Thymus (tissue), 11 donors: ENCODE measurements at regions not wholly inside any gene's neighbourhood (a gene's known extent, or its start where the extent isn't known, plus 50 kb on each side); places are given as distances from the start of the nearest gene placed in this dataset.
A peak's percentile ranks its signal among the peaks of the same experiment; 100 is the strongest.

ENCODE experiments used
- DNase-seq, 9 donors: peaks; one replicate each; pipeline ENCODE4 v3.0.0-alpha.2; 2013; ENCODE audit warnings: low spot score in 9 of 9, low read depth in 6 of 9, missing footprints in 1 of 9
- H3K27ac ChIP-seq, 2 donors: one replicate each; pipeline ENCODE4 v1.5.1; 2013; ENCODE audit warnings: control low read depth in 1 of 2, low read depth in 1 of 2, low read length in 1 of 2, mild to moderate bottlenecking in 1 of 2, moderate library complexity in 1 of 2
- H3K27me3 ChIP-seq, 2 donors: one replicate each; pipeline ENCODE4 v1.5.1; 2013; ENCODE audit warnings: low read length in 1 of 2; ENCODE audit not compliant: control insufficient read depth in 2 of 2, insufficient read depth in 1 of 2
- H3K36me3 ChIP-seq, 2 donors: one replicate each; pipeline ENCODE4 v1.5.1; 2013; ENCODE audit warnings: low read length in 1 of 2, mild to moderate bottlenecking in 1 of 2, moderate library complexity in 1 of 2; ENCODE audit not compliant: control insufficient read depth in 2 of 2, insufficient read depth in 2 of 2
- H3K4me1 ChIP-seq, 2 donors: one replicate each; pipeline ENCODE4 v1.5.1; 2013; ENCODE audit warnings: low read length in 2 of 2; ENCODE audit not compliant: control insufficient read depth in 2 of 2, insufficient read depth in 2 of 2
- H3K4me3 ChIP-seq, 2 donors: one replicate each; pipeline ENCODE4 v1.5.1; 2013; ENCODE audit warnings: low read length in 2 of 2, control low read depth in 1 of 2, mild to moderate bottlenecking in 1 of 2
- H3K9me3 ChIP-seq, 2 donors: one replicate each; pipeline ENCODE4 v1.5.1; 2013; ENCODE audit warnings: low read length in 1 of 2, mild to moderate bottlenecking in 1 of 2; ENCODE audit not compliant: control insufficient read depth in 2 of 2, insufficient read depth in 1 of 2
- WGBS: extraction: QIAGEN DNeasy Blood & Tissue Kit; methylation state at CpG from one replicate; pipeline ENCODE4 v1.1.7; 2013; 5-methylcytosine and 5-hydroxymethylcytosine counted together
- donor health status: healthy.

- 89% methylated on average over 5 of the region's 5 CpGs for WGBS
Measured at GRCh38 chr1:4045397-4046010, 145.4 kb upstream of the C1orf174 start.

GRCh38 chr1:4046836-4047461, 146.9 kb upstream of the C1orf174 start:
- peak in 5 of 9 donors; percentile 31 to 73 (median 70) for DNase-seq
- H3K4me3 ChIP-seq, result peak overlapping the region in 1 of 2 donors; percentile 18
- H3K9me3 ChIP-seq, result no peaks in the 10 kb centered on the region
- 26% methylated on average over 5 of the region's 5 CpGs for WGBS
- peak overlapping the region; percentile 68 to 86 for H3K27ac ChIP-seq
- H3K36me3 ChIP-seq, result no peaks in the 10 kb centered on the region
- no peaks in the 10 kb centered on the region for H3K27me3 ChIP-seq
- H3K4me1 ChIP-seq, result peaks cover 4 to 16% of the 10 kb centered on the region in 2 donors

More at GRCh38 chr1:4045397-4046010, 145.4 kb upstream of the C1orf174 start:
- DNase-seq, result no peak
- Histone ChIP-seq H3K36me3 (no peaks in the 10 kb centered on the region), H3K27ac (no peak overlapping the region), H3K4me1 (peaks cover 4 to 16% of the 10 kb centered on the region in 2 donors), H3K4me3 (no peak overlapping the region), H3K27me3 (no peaks in the 10 kb centered on the region), H3K9me3 (no peaks in the 10 kb centered on the region)

GRCh38 chr1:4047666-4048065, 147.6 kb upstream of the C1orf174 start:
- H3K4me1 ChIP-seq, result peaks cover 4 to 16% of the 10 kb centered on the region in 2 donors
- H3K36me3 ChIP-seq, result no peaks in the 10 kb centered on the region
- no peak overlapping the region for H3K4me3 ChIP-seq
- 93% methylated on average over 7 of the region's 7 CpGs for WGBS
- H3K9me3 ChIP-seq, result no peaks in the 10 kb centered on the region
- H3K27ac ChIP-seq, result no peak overlapping the region
- no peak for DNase-seq
- no peaks in the 10 kb centered on the region for H3K27me3 ChIP-seq

GRCh38 chr1:4048076-4048475, 148.0 kb upstream of the C1orf174 start:
- H3K27me3 ChIP-seq, result no peaks in the 10 kb centered on the region
- H3K9me3 ChIP-seq, result no peaks in the 10 kb centered on the region
- H3K27ac ChIP-seq, result peak overlapping the region in 1 of 2 donors; percentile 13
- H3K4me3 ChIP-seq, result no peak overlapping the region
- WGBS, result 86% methylated on average over 14 of the region's 14 CpGs
- H3K4me1 ChIP-seq, result peaks cover 4 to 16% of the 10 kb centered on the region in 2 donors
- peak in 1 of 9 donors; percentile 24 for DNase-seq
- no peaks in the 10 kb centered on the region for H3K36me3 ChIP-seq

- WGBS, result 93% methylated on average over 9 of the region's 9 CpGs
- Histone ChIP-seq H3K4me3 (no peak overlapping the region), H3K27ac (no peak overlapping the region), H3K36me3 (no peaks in the 10 kb centered on the region), H3K27me3 (no peaks in the 10 kb centered on the region), H3K9me3 (no peaks in the 10 kb centered on the region), H3K4me1 (peaks cover 4 to 16% of the 10 kb centered on the region in 2 donors)
- no peak for DNase-seq
Measured at GRCh38 chr1:4048921-4049320, 148.8 kb upstream of the C1orf174 start.

- Histone ChIP-seq H3K9me3 (no peaks in the 10 kb centered on the region), H3K27ac (no peak overlapping the region), H3K4me1 (peaks cover 4 to 16% of the 10 kb centered on the region in 2 donors), H3K4me3 (no peak overlapping the region), H3K36me3 (no peaks in the 10 kb centered on the region), H3K27me3 (no peaks in the 10 kb centered on the region)
- 93% methylated on average over 12 of the region's 12 CpGs for WGBS
- DNase-seq, result no peak
Measured at GRCh38 chr1:4050998-4051397, 150.9 kb upstream of the C1orf174 start.

- Histone ChIP-seq H3K27me3 (no peaks in the 10 kb centered on the region), H3K4me3 (no peak overlapping the region), H3K4me1 (peaks cover 4 to 7% of the 10 kb centered on the region in 2 donors), H3K9me3 (no peaks in the 10 kb centered on the region), H3K27ac (no peak overlapping the region), H3K36me3 (no peaks in the 10 kb centered on the region)
- no peak for DNase-seq
- 90% methylated on average over 6 of the region's 6 CpGs for WGBS
Measured at GRCh38 chr1:4052657-4053056, 152.6 kb upstream of the C1orf174 start.

GRCh38 chr1:4053160-4053748, 153.2 kb upstream of the C1orf174 start:
- Histone ChIP-seq H3K36me3 (no peaks in the 10 kb centered on the region), H3K4me3 (no peak overlapping the region), H3K4me1 (peaks cover 0 to 2% of the 10 kb centered on the region in 2 donors), H3K27ac (no peak overlapping the region), H3K27me3 (no peaks in the 10 kb centered on the region), H3K9me3 (no peaks in the 10 kb centered on the region)
- 90% methylated on average over 8 of the region's 8 CpGs for WGBS
- no peak for DNase-seq

GRCh38 chr1:4053774-4054173, 153.7 kb upstream of the C1orf174 start:
- Histone ChIP-seq H3K36me3 (no peaks in the 10 kb centered on the region), H3K9me3 (no peaks in the 10 kb centered on the region), H3K27me3 (no peaks in the 10 kb centered on the region), H3K27ac (no peak overlapping the region), H3K4me1 (peaks cover 0 to 2% of the 10 kb centered on the region in 2 donors), H3K4me3 (no peak overlapping the region)
- 91% methylated on average over 5 of the region's 5 CpGs for WGBS
- no peak for DNase-seq
